DMS153 (cell line): ENCODE measurements at regions not wholly inside any gene's neighbourhood (a gene's known extent, or its start where the extent isn't known, plus 50 kb on each side); places are given as distances from the start of the nearest gene placed in this dataset.

Experiments used
- DNase-seq: peaks from one replicate; lab custom pipeline; 2025; lab: John Stamatoyannopoulos, UW

DNA sequence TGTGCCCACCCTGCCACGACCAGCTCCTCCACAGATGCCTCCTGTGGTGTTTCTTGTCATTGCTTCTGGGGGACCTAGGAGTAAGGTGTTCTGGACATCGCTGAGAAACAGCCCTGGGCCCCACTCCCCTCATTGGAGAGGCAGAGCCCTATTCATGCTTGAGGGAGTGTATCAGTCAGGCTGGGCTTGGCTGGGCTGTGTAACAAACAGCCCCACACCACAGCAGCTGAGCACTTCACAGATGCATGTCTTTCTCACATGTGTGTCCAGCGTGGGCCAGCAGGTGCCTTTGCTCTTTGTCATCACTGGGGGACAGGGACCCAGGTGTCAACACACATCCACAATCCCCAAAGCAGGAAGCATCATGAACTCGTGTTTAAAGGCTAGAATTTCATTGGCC is 65.1 kb upstream of the FBRSL1 start:
- no peak for DNase-seq

DNA sequence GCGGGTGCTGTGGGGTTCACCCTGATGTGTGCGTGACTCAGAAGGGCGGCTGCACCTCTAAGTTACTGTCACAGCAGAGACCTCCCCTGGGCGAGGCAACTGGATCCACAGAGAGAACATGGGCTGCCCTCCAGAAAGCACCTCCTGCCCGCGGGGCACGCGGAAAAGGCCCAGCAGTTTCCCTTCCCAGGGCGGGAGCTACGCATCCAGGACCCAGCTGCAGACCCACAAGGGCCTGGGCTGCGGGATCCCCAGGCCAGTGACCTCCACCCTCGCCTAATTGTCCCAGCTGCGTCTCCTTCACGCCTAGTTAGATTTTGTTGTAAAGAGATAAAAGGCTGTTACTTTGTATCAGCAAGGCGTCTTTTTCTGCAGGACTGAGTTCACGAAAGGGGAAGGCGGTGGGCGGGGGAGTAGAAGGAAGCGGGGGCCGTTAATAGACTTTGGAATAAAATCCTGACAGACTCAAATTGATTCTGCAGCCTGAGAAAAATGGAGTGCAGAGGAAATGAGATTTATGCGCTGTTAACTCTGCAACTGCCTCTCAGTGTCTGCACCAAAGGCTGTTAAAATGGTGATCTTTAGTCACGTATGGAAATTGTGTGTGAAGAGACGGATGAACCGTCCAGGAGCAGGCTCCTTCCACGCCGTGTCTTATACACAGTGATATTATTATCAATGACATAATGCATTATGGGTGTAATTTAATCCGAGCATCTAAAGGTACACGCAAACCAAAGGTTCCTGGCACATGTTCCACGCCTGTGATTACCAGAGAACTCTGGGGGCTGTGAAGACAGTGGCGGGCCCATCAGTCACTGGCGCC is 65.9 kb upstream of the FBRSL1 start:
- DNase-seq, result no peak

DNA sequence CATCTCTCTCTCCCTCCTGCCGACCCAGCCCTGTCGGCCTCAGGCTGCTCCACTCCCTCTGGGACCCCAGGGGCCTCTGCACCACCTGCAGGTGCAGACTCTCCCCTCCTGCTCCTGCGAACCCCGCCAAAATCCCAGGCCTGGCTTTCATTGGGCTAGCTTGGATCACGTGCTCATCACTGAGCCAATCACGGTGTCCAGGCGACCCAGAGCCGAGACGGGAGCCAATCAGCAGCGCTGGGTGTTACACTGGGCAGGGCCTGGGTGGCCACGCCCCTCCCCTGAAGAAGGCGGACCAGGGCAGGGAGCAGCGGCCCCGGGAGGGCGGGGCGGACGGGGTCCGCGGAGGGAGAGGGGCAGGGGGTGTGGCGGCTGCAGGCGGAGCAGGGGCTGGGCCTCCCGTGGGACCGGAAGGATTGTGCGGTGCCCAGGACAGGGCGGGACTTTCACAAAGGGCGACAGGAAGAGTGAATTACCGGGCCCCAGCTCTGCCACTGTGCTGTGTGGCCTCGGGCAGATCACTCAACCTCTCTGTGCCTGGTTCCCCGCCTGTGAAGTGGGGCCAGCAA is 66.6 kb upstream of the FBRSL1 start:
- no peak for DNase-seq

DNA sequence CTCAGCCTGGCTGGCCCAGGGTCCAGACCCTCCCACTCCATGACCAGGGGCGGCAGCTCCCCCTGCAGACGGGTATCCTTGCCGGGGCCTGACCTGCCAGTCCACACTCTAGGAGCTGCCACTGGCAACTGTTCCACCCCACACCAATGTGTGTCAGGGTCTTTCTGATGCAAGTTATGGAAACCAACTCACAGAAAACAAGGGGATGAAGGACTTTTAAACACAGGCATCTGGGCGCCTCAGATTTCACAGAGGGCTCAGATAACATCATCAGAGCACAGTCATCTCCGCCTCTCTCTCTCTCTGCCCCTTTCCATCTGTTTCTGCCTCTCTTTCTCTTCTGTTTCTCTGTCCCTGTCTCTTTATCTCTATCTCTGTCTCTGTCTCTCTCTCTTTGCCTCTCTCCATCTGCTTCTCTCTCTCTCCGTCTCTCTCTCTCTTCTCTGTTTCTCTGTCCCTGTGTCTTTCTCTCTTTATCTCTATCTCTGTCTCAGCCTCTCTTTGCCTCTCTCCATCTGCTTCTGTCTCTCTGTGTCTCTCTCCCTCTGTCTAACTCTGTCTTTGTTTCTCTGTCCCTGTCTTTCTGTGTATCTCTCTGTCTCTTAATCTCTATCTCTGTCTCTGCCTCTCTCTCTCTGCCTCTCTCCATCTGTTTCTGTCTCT is 67.4 kb upstream of the FBRSL1 start:
- DNase-seq, result no peak

DNA sequence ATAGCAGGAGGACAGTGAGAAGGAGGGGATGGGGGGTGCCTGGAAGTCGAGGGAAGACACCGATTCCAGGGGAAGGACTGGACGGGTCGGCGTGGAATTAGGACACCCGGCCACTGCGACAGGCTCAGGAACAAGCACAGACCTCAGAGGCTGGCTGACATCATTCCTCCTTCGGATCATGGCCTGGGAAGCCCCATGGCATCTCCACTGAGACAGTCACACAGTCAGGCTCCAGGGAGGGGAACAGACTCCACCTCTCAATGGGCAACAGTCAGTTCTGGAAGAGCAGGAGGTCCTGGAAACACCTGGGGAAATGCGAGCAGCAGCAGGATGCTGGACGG is 67.9 kb upstream of the FBRSL1 start:
- no peak for DNase-seq

DNA sequence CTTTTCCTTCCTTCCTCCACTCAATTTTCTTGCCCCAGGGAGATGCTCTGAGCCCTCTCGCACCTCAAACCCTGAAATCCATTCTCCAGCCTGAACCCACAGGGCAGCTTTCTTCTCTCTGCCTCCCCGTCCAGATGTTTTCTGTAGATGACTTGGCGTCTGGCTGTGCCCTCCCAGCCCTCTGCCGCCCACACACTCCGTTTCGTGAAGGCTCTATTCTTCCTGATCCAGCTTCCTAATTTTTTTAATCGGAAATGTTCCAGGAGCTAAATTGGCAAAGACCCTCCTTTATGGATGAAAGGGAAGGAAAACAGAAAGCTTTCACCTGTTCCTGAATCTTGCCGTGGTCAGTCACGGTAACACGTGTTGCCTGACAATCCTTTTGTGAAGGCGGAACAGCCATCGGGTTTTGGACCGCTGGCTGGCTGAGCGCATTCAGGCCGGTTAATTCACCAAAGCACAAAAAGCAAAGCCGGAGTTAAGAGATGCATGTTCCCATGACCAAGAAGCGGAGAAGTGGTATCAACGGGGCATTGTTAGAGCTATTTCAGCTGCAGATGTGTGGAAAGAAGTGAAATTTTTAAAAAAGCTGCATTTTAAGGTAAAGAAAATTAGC is 70.2 kb upstream of the FBRSL1 start:
- DNase-seq, result no peak

DNA sequence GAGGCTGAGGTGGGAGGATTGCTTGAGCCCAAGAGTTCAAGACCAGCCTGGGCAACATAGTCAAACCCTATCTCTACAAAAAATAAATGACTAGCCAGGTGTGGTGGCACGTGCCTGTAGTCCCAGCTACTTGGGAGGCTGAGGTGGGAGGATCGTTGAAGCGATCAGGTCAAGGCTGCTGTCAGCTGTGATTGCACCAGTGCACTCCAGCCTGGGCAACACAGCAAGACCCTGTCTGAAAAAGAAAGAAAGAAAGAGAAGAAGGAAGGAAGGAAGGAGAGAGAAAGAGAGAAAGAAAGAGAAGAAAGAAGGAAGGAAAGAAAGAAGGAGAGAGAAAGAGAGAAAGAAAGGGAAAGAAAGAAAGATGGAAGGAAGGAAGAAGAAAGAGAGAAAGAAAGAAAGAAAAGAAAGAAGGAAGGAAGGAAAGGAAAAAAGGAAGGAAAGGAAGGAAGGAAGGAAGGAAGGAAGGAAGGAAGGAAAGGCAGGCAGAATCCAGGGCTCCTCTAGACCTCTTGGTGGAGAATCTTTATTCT is 71.5 kb upstream of the FBRSL1 start:
- no peak for DNase-seq

DNA sequence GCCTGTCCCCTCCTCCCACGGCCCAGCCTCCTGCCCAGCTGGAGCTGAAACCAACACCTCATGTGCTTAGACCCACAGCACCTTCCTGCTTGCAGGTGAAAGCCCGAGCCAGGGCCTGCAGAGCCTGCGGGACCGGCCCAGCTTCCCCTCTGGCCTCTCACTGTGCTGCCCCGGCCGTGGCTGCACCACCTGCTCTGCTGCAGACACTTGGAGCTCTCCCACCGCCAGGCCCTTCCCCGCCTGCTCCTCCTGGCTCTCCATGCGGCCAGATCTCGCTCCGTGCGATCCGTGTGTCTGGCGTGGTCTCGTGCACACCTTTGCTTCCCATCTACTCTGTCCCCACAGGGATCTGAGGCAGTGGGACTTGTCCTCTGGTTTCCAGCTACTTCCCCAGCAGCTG is 72.2 kb upstream of the FBRSL1 start:
- DNase-seq, result no peak

DNA sequence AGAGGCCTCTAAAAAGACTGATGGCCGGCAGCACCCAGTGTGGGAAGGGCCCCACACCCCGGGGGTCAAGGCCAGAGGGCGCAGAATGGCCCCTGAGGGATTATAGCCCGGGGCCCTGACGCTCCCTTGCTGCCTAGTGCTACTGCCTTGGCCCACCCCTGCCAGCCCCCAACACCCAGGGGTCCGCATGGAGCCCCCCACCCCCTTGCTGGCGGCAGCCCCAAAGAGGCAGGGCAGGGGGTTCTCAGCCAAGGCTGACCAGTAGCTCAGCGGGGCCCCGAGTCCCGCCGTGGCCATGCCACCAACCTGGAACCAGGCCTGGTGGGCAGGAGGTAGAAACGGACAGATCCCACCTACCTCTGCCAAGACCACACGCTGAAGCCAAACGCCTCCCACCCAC is 73.1 kb upstream of the FBRSL1 start:
- DNase-seq, result no peak

DNA sequence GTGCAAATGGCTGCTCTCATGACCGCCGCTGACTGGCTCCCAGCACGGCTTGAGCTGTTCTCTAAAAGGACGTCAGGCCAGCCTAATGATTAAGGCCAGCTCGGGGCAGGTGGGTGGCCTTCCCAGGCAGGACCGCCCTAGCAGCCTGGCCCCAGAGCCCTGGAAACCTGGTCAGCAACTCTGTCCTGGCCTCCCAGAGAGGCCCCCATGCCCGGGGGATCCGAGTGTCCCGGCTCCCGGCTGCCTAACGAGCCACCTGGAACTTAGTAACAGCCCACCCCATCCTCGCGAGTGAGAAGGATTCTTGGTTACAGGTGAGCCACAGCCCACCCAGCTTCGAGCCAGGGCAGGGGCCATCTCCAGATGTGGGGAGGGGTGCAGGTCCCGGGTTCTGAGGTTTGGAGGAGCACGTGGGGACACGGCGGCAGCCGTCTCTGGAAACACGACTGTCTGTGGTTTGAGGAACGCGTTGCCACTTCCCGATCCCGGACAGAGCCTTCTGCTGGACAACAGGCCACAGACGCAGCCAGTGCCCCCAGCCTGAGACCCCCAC is 73.8 kb upstream of the FBRSL1 start:
- no peak for DNase-seq

DNA sequence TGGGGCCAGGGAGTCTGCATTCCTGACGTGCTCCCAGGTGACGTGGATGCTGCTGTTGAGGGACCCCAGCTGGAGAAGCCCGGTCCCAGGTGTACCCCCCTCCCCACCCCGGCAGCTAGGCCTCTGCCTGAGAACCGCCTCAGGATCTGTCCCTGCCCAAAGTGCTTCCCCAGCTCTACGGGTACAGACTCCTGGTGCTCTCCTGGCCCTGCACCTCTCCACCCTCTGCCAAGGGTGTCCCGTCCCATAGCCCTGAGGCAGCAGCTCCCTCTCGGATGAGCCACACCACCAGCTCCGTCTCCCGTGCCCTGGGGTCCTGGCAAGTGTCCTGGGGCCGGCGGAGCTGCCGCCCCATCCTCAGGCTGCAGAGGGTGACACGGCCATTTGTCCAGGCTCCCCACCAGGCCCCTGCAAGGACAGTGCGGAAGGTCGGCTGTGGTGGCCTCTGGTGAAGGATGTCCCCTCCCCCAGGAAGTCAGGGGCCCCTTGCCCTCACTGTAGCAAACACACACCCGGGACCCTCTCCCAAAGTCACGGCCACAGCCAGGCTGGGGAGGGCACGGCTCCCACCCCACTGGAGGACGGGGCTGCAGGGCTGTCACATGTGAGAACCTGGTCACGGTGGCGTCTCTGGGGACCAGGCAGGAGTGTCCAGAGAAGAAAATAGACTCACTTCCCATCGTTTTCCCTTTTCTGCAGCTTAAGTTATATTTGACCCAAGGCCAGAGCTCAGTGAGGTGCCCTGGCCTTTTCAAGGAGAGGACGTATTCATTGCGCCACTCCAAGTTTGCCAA is 74.4 kb upstream of the FBRSL1 start:
- no peak for DNase-seq

DNA sequence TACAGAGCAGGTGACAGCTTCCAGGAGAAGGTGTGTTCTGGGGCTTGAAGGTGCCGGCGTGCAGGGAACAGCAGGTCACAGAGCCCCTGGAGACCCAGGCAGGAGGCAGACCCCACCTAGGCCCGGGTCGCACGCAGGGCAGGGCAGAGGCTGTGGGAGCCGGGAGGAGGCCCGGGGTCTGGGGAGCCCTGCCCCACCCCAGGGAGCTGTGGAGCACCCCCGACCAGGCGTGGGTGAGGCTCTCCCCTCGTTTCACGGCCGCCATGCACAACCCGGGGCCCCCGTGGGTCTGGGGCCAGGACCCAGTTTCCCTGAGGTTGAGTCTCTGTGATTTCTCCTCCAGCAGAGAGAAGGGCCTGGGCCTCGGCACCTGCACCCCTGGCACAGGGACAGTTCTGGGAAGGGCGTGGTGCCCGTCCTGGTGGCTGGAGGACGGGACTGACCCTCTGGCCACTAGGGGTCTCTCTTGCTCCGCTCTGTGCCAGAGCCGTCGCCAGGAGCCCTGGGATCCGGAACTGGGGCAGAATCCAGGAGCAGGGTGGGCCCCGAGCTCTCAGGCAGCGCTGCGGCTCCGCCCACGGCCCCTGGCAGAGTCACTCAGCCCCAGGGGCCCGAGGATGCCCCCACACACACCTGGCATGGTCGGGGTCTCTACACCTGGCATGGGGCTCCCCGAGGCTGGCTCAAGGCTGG is 75.2 kb upstream of the FBRSL1 start:
- peak; percentile 63 for DNase-seq

DNA sequence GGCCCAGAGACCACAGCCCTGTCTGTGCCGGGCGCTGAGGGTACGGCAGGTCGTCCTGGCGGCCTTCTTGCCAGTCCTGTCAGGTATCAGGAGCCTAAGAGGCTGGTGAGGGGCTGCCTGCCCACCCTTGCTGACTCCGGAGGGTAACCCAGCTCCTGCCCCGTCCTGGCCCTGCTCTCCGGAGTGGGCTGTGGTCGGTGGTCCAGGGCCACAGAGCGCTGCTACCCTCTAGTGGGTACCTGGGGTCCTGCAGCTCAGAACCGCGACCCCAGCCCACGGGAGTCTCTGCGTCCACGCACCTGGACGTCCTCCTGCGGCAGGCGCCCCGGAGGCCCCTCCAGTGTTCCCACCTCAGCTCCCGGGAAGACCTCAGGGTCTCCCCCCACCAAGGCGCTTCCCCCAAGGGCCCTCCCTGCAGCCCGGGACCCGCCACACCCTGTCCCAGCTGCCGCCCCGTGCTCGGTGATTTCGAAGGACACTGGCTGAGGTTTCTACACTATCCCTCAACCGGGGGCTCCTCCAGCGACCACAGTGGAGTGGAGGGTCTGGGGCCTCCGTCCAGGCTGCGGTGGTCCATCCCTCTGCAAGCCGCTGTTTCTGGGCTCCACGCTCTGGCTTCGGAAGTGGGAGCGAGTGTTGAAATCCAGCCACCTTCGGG is 75.9 kb upstream of the FBRSL1 start:
- DNase-seq, result no peak

DNA sequence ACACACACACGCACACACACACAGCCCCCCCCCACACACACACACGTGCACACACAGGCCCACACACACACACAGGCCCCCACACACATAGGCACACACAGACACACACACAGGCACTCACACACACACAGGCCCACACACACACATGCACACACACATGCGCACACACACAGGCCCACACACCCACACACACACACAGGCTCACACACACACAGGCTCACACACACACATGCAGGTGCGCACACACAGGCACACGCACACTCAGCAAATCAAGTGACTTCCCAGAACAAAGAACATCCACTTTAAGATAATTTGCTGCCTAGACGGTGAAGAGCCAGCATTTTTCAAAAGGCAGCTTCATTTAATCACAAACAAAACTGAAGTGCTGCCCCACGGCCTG is 78.5 kb upstream of the FBRSL1 start:
- DNase-seq, result peak; percentile 54

DNA sequence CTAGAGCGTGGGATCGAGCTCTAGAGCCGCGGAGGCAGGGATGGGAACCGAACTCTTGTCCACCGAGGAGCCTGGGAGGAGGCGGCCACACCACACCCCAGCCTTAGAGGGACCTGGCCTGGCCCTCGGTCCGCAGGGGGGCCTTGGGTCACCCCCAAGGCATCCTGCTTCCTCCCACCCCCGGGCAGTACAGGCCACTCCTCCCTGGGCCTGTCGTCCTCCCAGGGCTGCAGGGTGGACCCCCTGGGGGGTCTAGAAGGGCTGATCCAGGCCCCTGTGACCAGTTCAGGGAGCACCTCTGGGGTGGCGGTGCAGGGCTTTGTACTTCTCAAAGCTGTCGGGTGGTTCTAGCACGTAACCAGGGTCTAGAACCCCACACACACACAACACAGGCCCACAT is 79.1 kb upstream of the FBRSL1 start:
- no peak for DNase-seq

DNA sequence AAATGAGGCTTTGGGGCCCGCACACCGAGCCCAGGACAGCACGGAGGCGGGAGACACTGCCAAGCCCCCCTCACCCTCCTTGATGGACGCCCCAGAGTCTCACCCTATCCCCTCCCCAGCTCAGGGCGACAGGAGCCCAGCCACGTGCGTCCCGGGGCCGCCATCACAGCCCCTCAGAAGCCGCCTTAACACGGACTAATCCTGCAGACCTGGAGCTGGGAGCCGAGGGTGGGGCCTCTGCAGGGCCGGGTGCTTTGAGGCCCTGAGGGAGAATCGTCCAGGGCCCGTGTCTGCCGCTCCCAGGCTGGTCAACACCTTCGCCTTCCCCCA is 79.7 kb upstream of the FBRSL1 start:
- no peak for DNase-seq

DNA sequence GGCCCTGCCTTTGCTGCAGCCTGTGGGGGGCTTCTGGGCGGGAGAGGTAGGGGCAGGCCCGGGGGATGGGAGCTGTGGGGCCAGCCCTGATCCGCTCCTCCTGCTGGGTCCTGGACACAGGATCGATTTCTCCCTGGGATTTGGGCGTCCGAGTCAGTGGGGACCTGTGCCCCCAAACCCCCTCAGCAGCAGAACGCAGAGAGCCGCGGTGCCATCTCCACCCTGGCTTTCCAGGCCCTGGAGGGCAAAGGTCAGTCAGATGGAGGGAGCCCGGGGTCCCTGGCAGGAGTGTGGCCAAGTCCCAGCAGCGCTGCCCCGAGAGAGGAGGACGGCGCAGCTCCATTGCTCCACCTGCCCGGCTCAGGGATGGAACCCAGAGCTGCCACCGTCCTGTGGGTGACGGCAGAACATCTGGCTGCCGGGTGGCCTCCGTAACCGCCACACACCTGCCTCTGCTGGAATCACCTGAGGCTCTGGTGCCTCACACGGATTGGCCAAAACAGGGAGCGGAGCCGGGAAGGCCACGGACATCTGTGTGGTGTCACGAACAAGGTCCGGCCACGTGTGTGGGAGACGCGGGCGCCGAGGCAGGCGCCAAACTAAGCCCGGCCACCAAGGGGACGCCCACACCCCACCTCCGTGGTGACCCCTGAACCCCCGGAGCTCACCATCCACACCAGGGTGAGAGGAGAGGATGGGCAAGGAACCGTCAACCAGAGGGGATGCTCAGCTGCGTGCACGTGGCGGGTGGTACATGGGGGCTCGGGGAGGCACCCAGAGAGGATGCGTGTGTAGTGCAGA is 80.3 kb upstream of the FBRSL1 start:
- DNase-seq, result no peak

DNA sequence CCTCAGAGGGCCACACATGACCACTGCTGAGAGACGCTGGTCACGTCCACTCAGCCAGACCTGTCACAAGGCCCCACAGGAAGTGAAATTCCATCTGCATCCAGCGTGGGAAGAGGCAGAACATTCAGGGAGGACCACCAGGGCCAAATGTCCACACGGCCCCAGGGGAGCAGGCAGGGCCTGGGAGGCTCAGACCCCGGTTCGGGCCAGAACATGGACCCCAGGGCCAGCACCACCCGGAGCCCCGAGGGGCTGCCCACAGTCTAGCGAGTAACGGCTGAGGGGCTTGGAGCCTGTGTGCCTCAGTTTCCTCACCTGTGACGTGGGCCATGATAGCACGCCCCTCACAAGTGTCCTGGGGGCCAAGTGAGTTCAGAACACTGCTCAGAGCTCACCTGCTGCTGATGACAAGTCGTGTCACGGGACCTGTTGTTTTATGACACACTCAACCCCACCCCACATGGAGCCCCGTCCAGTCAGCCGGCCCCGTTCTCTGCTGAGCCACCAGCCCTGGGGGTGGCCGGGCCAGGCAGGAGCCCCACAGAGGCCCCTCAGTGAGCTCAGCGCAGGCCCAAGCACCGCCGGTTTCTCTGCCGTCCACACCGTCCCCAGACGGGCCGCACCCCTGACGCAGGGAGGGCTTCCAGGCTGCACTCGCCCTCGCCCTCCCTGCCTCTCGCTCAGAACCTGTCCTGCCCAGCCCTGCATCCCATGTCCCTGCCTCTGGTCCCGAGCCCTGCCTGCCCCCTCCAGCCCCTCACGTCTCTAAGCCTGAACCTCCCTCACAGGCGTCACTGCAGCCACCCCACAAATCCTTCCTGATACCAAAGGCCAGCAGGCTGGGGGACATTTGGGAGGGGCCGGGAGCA is 79.5 kb upstream of the GALNT9 start:
- DNase-seq, result no peak

DNA sequence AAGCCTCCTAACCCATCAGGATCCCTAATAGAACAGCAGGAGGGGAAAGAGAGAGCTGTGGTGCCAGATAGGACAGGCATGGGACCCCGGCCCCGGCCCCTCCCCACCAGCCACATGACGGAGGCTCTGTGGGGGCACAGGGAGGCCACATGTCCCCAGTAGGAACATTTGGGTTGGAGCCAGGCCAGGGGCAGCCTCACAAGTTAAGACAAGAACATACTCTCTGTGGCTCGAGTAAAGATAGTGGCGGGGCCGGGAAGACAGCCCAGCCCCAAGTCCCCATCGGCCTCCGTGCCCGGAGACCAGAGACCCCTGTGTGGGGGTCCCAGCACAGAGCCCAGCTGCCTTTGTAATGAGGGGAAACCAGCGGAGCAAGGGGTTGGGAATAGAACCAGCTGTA is 78.6 kb upstream of the GALNT9 start:
- DNase-seq, result no peak
